ENCODE measurements at regions not wholly inside any gene's neighbourhood (a gene's known extent, or its start where the extent isn't known, plus 50 kb on each side); places are given as distances from the start of the nearest gene placed in this dataset.

- no peak for DNase-seq (ENCODE audit: insufficient read length, low spot score)
- TF ChIP-seq CTCF (IDR thresholded peaks at IDR 0.05; ENCODE audit: insufficient read depth, missing control alignments), result no peak
- no peak for FAIRE-seq
Observed at GRCh38 chr5:163205645-163206044, 231.8 kb upstream of the CCNG1 start.

- DNase-seq (ENCODE audit: insufficient read length, low spot score), result no peak
- no peak for TF ChIP-seq CTCF (IDR thresholded peaks at IDR 0.05; ENCODE audit: insufficient read depth, missing control alignments)
- FAIRE-seq, result no peak
Observed at GRCh38 chr5:163221581-163221980, 215.8 kb upstream of the CCNG1 start.

- no peak for FAIRE-seq
- no peak for DNase-seq (ENCODE audit: insufficient read length, low spot score)
- no peak for TF ChIP-seq CTCF (IDR thresholded peaks at IDR 0.05; ENCODE audit: insufficient read depth, missing control alignments)
Observed at GRCh38 chr5:163222982-163223381, 214.4 kb upstream of the CCNG1 start.

GRCh38 chr5:163244445-163244987, 192.9 kb upstream of the CCNG1 start:
- TF ChIP-seq CTCF (IDR thresholded peaks at IDR 0.05; ENCODE audit: insufficient read depth, missing control alignments), result no peak
- FAIRE-seq, result no peak
- no peak for DNase-seq (ENCODE audit: insufficient read length, low spot score)

- no peak for DNase-seq (ENCODE audit: insufficient read length, low spot score)
- no peak for FAIRE-seq
- no peak for TF ChIP-seq CTCF (IDR thresholded peaks at IDR 0.05; ENCODE audit: insufficient read depth, missing control alignments)
Observed at GRCh38 chr5:163245584-163245983, 191.8 kb upstream of the CCNG1 start.

- no peak for FAIRE-seq
- DNase-seq (ENCODE audit: insufficient read length, low spot score), result no peak
- TF ChIP-seq CTCF (IDR thresholded peaks at IDR 0.05; ENCODE audit: insufficient read depth, missing control alignments), result no peak
Observed at GRCh38 chr5:163248333-163248732, 189.1 kb upstream of the CCNG1 start.

- DNase-seq (ENCODE audit: insufficient read length, low spot score), result no peak
- TF ChIP-seq CTCF (IDR thresholded peaks at IDR 0.05; ENCODE audit: insufficient read depth, missing control alignments), result no peak
- FAIRE-seq, result no peak
Observed at GRCh38 chr5:163248871-163249270, 188.5 kb upstream of the CCNG1 start.
